ENCODE measurements at regions not wholly inside any gene's neighbourhood (a gene's known extent, or its start where the extent isn't known, plus 50 kb on each side); places are given as distances from the start of the nearest gene placed in this dataset.

GRCh38 chr18:45119876-45120275, 439.2 kb downstream of the SETBP1 start:
- no peak for DNase-seq (ENCODE audit: low spot score)

GRCh38 chr18:45121146-45121545, 440.5 kb downstream of the SETBP1 start:
- TF ChIP-seq, protein P1, sequence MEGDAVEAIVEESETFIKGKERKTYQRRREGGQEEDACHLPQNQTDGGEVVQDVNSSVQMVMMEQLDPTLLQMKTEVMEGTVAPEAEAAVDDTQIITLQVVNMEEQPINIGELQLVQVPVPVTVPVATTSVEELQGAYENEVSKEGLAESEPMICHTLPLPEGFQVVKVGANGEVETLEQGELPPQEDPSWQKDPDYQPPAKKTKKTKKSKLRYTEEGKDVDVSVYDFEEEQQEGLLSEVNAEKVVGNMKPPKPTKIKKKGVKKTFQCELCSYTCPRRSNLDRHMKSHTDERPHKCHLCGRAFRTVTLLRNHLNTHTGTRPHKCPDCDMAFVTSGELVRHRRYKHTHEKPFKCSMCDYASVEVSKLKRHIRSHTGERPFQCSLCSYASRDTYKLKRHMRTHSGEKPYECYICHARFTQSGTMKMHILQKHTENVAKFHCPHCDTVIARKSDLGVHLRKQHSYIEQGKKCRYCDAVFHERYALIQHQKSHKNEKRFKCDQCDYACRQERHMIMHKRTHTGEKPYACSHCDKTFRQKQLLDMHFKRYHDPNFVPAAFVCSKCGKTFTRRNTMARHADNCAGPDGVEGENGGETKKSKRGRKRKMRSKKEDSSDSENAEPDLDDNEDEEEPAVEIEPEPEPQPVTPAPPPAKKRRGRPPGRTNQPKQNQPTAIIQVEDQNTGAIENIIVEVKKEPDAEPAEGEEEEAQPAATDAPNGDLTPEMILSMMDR (IDR thresholded peaks at IDR 0.05; ENCODE audit: extremely low read depth, insufficient read depth, missing control alignments) = no peak
- no peak for DNase-seq (ENCODE audit: low spot score)
- in situ Hi-C loops (cut with MboI; ENCODE audit: low pct_unique_long_range_greater_than_20kb, low sequenced_read_pairs, unreplicated experiment) = no loop called here

More at GRCh38 chr18:45119876-45120275, 439.2 kb downstream of the SETBP1 start:
- TF ChIP-seq, protein P1 (IDR thresholded peaks at IDR 0.05; ENCODE audit: extremely low read depth, insufficient read depth, missing control alignments) = no peak
- in situ Hi-C loops (cut with MboI; ENCODE audit: low pct_unique_long_range_greater_than_20kb, low sequenced_read_pairs, unreplicated experiment) = no loop called here

DNA sequence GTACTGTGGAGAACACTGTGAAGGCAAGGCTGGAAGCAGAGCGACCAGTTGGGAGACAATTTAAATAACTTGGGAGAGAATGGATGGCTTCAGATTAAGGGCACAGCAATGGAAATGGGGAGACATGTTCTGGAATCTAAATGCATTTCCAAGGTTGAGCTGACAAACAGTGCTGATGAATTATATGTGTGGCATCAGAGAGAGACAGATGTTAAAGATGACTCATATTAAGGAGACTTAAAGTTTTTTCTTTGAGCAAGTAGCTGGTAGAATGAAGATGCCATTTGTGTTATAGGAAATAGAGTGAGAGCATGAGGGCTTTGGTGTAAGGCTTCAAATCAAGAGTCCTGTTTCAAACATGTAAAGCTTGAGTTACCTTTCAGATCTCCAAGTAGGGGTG, 441.8 kb downstream of the SETBP1 start:
- TF ChIP-seq, protein P1 (IDR thresholded peaks at IDR 0.05; ENCODE audit: extremely low read depth, insufficient read depth, missing control alignments) = no peak
- no peak for DNase-seq (ENCODE audit: low spot score)
- in situ Hi-C loops (cut with MboI; ENCODE audit: low pct_unique_long_range_greater_than_20kb, low sequenced_read_pairs, unreplicated experiment) = no loop called here

- TF ChIP-seq, protein P1 (IDR thresholded peaks at IDR 0.05; ENCODE audit: extremely low read depth, insufficient read depth, missing control alignments) = no peak
- no peak for DNase-seq (ENCODE audit: low spot score)
- in situ Hi-C loops (cut with MboI; ENCODE audit: low pct_unique_long_range_greater_than_20kb, low sequenced_read_pairs, unreplicated experiment) = no loop called here
Measured at GRCh38 chr18:45127405-45127804, 446.7 kb downstream of the SETBP1 start.

- TF ChIP-seq, protein P1 (IDR thresholded peaks at IDR 0.05; ENCODE audit: extremely low read depth, insufficient read depth, missing control alignments) = no peak
- in situ Hi-C loops (cut with MboI; ENCODE audit: low pct_unique_long_range_greater_than_20kb, low sequenced_read_pairs, unreplicated experiment) = no loop called here
- DNase-seq (ENCODE audit: low spot score) = no peak
Measured at GRCh38 chr18:45133276-45133675, 452.6 kb downstream of the SETBP1 start.

GRCh38 chr18:45136381-45137086, 455.8 kb downstream of the SETBP1 start:
- DNase-seq (ENCODE audit: low spot score) = no peak
- TF ChIP-seq, protein P1 (IDR thresholded peaks at IDR 0.05; ENCODE audit: extremely low read depth, insufficient read depth, missing control alignments) = no peak
- in situ Hi-C loops (cut with MboI; ENCODE audit: low pct_unique_long_range_greater_than_20kb, low sequenced_read_pairs, unreplicated experiment) = no loop called here

Measured in GM13977 (cell line).